ENCODE measurements at regions not wholly inside any gene's neighbourhood (a gene's known extent, or its start where the extent isn't known, plus 50 kb on each side); places are given as distances from the start of the nearest gene placed in this dataset.

DNA sequence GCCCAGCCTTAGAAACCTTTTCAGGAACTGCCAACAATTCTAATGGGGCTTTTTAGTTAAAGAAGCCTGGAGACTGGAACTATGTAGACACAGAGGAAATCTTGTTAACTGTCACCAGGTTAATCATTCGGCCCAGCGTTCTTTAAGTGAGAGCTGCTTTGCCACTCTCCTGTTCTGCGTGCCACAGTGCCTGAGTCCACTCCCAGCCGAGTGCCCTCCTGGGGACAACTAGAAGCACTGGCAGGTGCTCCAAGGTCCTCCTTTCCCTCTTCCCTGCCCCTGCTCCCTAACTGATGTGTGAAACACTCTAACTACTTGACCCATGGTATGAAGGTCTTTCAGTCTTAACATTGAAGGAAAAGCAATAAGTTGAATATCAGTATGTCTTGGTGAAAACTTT, 151.2 kb upstream of the TLL1 start:
- no peak for DNase-seq
- ATAC-seq: no peak

- ATAC-seq: no peak
- DNase-seq: no peak
These were observed 149.8 kb upstream of the TLL1 start for GRCh38 chr4:165723051-165723795.

- no peak for DNase-seq
These were observed 148.3 kb upstream of the TLL1 start for GRCh38 chr4:165724786-165725185.

DNA sequence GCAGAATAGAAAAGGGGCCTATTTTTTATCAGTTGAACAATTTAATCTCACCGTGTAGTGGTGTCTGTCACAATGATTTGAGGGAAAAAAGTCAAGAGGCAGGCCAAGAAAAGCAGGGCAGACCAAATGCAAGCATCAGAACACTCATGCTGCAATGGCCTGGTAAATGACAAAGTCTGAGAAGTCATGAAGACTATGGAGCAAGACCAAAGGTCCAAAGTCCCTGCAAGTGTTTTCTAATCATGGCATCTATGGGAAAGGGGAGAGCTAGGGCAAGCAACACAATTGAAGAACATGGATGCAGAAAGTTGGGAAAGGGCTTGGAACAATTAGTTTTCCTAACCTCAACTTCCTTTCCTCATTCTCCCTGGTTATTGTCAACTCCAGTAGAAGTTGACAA, 147.7 kb upstream of the TLL1 start:
- no peak for ATAC-seq
- DNase-seq: no peak

More at GRCh38 chr4:165724786-165725185, 148.3 kb upstream of the TLL1 start:
- ATAC-seq: no peak

DNA sequence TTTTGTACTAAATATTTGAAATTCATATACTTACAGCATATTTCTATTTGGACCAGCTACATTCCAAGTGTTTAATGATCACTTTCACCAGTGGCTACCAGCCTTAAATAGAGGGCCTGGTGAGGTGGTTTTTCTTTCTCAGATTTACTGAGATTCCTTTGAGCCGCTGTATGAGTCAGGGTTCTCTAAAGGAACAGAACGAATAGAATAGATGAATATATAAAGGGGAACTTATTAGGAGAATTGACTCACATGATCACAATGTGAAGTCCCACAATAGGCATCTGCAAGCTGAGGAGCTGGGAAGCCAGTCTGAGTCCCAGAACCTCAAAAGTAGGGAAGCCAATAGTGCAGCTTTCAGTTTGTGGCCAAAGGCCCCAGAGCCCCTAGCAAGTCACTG, 146.2 kb upstream of the TLL1 start:
- no peak for ATAC-seq
- no peak for DNase-seq

- ATAC-seq: no peak
- DNase-seq: no peak
These were observed 135.6 kb upstream of the TLL1 start for GRCh38 chr4:165737309-165737972.

- ATAC-seq: no peak
- no peak for DNase-seq
These were observed 134.5 kb upstream of the TLL1 start for GRCh38 chr4:165738571-165738970.

DNA sequence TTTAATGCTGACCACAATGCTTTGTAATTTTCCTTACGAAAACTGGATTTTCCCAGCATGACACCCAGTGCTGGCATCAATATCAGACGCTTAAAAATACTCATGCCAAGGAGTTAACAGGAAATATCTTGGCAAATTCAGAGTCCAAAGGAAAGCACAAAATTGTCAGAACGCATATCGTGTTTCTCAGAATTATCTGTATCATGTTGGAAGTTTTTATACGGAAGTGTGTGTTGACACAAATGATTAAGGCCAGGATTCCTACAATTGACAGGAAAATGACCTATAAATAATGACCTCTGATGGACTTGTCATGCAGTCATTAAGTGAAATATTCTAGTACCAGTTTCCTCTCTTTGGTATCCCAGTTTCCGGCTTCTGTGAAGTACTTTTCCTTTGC, 132.1 kb upstream of the TLL1 start:
- DNase-seq: no peak
- ATAC-seq: no peak

GRCh38 chr4:165743422-165743821, 129.6 kb upstream of the TLL1 start:
- DNase-seq (no peak), ATAC-seq (no peak)

GRCh38 chr4:165744370-165744769, 128.7 kb upstream of the TLL1 start:
- DNase-seq (no peak), ATAC-seq (no peak)

DNA sequence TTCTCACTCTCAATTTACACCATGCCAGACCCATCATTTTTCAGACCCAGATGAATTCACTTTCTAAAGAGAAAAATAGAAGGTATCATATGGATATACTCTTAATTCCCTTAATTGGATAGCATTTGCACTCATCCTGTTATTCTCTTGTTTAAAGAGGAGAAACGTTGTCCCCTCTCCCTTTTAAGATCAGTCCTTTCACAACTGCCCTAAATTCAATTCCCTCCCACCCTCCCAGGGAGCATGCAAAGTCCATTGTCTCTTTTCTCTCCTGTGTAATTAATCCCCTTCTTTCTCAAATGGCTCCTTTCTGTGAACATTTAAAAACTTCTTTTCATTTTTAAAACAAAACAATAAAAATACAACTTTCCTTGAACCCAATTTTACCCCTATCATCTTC, 124.7 kb upstream of the TLL1 start:
- ATAC-seq: no peak
- no peak for DNase-seq

- no peak for ATAC-seq
- DNase-seq: no peak
These were observed 121.2 kb upstream of the TLL1 start for GRCh38 chr4:165751882-165752281.

DNA sequence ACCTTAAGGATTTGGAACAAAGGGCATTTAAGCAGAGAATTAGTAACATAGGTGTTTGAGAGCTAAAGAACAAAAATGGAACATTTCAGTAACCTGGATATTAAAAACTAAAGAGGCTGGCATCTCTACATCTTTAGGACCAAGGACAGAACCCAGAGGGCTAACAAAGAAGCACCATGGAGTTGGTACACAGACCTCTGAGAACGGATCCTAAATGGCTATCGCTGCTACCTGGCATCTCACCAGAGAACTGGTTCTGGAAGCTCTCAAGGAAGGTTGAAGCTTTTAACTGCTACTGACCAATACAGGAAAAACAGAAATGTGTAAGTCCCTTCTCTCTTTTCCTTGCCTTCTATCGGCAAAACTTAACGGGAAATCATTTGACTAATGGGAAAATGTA, 118.4 kb upstream of the TLL1 start:
- no peak for DNase-seq
- ATAC-seq: no peak

DNA sequence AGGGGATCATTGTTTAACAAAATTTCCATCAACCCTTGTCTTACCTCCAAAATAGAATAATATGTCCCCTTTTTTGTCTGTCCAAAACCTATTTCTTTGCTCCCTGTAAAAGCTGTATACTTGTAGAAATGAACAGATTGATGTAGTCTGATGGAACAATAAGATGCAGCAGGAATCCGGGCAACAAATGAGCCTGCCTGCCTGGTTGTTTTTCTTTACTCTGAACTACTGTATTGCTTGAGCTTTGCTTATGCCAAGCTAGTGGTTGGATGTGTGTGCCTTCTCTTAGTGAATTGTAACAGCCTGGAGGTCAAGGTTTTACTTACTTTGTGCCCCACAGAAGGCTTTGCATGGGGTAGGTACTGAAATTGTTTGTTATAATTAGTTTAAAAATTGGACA, 116.2 kb upstream of the TLL1 start:
- DNase-seq (no peak), ATAC-seq (no peak)

GRCh38 chr4:165757451-165757850, 115.6 kb upstream of the TLL1 start:
- ATAC-seq (no peak), DNase-seq (no peak)

GRCh38 chr4:165758086-165758485, 115.0 kb upstream of the TLL1 start:
- no peak for ATAC-seq
- DNase-seq: no peak

DNA sequence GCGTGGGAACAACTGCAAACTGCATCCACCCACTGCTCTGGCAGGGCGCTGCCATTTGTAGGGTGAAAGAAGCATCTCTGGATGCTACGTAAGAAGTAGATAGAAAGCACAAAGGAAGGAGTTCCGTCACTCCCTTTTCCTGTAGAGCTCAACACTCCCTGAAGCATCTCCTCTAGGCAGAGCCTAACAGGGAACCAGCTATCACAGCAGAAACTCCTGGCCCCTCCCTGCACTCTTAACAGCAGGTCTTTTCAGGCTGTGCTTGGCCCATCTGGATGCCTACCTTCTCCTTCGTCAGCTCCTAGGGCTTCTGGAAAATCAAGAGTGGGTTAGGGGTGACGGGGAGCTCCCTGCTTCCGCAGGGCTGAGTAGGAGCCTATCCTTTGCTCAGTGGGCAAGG, 112.9 kb upstream of the TLL1 start:
- DNase-seq: no peak
- no peak for ATAC-seq

DNA sequence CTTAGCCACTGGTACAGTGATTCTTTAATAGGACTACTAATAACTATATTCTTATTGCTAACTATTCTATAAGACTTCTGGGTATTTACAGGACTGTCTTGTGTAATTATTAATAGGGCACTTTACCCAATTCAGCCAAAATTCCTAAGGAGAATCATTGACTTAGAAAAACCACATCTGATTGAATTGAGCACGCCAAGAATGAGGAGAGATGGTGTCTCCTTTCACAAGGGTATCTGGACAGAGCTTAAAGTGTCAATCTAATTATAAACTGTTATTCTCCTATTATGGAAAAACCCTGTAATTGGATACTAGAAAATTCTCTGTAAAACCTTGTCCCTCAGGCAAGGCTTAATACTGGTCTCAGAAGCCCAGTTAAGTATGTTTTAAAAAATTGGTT, 111.1 kb upstream of the TLL1 start:
- ATAC-seq (no peak), DNase-seq (no peak)

- DNase-seq: no peak
These were observed 109.4 kb upstream of the TLL1 start for GRCh38 chr4:165763640-165764039.

DNA sequence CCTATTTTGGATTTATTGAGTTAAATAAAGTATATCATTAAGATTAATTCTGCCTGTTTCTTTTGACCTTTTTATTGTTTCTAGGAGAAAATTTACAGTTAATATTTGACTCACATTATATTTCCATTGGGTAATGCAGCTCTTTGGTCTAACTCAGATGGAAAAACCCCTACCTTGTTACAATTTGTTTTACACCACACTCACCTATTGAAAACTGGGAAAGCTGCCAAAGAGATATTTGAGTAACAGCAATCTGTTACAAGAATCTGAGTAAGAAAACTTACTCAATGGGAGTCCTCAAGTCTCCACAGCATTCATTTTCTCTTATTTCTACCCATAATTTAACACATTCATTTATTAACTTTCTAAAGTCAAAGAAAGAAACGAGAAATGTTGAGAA, 108.0 kb upstream of the TLL1 start:
- no peak for ATAC-seq

More at GRCh38 chr4:165763640-165764039, 109.4 kb upstream of the TLL1 start:
- ATAC-seq: no peak

GRCh38 chr4:165766018-165766417, 107.0 kb upstream of the TLL1 start:
- DNase-seq (no peak), ATAC-seq (no peak)

More for the DNA sequence above, 108.0 kb upstream of the TLL1 start:
- DNase-seq: no peak

- ATAC-seq: no peak
- DNase-seq: no peak
These were observed 106.1 kb upstream of the TLL1 start for GRCh38 chr4:165766976-165767375.

GRCh38 chr4:165767671-165768070, 105.4 kb upstream of the TLL1 start:
- ATAC-seq: no peak
- DNase-seq: no peak

DNA sequence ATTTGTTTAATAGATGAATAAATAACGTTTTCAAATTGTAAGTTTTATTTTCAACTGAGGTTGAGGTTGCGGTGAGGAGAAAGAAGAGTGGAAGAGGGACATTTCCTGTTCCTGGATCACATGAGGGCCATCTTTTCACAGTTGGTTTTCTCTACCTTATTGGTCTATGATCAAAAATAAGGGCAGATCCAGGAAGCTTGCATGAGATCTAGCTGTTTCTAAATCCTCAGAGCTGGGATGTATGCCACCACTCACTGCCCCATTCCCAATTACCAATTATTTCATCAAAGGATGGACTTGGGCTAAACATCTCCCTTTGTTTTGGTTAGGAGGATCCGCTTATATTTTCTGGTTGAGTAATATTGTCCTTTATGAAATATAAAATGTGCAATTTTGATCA, 104.8 kb upstream of the TLL1 start:
- DNase-seq (no peak), ATAC-seq (no peak)
